Astrocyte (in vitro differentiated cells and primary cell): ENCODE measurements at regions not wholly inside any gene's neighbourhood (a gene's known extent, or its start where the extent isn't known, plus 50 kb on each side); places are given as distances from the start of the nearest gene placed in this dataset.
"Not testable (repeated sequence)": the region's sequence is repeated elsewhere in the genome, so short reads cannot be mapped to it uniquely, and the experiment has no call there.

Experiments used
- EZH2 ChIP-seq: IDR thresholded peaks from 2 replicates; pipeline ENCODE4 v1.6.1; 2012; ENCODE audit warnings: mild to moderate bottlenecking, low read length, inconsistent platforms; ENCODE audit not compliant: insufficient read depth
- TF ChIP-seq, protein P1 (sequence below): IDR thresholded peaks from 2 replicates; pipeline ENCODE4 v1.5.1; 2011; ENCODE audit warnings: low read depth, mild to moderate bottlenecking, inconsistent platforms, low read length, moderate library complexity; ENCODE audit not compliant: insufficient read depth

DNA sequence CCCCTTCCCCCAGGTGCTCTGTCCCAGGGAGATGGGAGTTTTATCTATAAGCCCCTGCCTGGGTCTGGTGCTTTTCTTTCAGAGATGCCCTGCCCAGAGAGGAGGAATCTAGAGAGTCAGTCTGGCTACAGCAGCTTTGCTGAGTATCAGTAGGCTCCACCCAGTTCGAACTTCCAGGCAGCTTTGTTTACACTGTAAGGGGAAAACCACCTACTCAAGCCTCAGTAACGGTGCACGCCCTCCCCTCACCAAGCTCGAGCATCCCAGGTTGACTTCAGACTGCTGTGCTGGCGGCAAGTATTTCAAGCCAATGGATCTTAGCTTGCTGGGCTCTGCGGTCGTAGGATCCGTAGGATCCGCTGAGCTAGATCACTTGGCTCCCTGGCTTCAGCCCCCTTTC lies 72.1 kb upstream of the GMNC start:
- TF ChIP-seq, protein P1, sequence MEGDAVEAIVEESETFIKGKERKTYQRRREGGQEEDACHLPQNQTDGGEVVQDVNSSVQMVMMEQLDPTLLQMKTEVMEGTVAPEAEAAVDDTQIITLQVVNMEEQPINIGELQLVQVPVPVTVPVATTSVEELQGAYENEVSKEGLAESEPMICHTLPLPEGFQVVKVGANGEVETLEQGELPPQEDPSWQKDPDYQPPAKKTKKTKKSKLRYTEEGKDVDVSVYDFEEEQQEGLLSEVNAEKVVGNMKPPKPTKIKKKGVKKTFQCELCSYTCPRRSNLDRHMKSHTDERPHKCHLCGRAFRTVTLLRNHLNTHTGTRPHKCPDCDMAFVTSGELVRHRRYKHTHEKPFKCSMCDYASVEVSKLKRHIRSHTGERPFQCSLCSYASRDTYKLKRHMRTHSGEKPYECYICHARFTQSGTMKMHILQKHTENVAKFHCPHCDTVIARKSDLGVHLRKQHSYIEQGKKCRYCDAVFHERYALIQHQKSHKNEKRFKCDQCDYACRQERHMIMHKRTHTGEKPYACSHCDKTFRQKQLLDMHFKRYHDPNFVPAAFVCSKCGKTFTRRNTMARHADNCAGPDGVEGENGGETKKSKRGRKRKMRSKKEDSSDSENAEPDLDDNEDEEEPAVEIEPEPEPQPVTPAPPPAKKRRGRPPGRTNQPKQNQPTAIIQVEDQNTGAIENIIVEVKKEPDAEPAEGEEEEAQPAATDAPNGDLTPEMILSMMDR = not testable (repeated sequence)
- not testable (repeated sequence) for TF ChIP-seq EZH2
